MM.1S (cell line): ENCODE measurements at regions not wholly inside any gene's neighbourhood (a gene's known extent, or its start where the extent isn't known, plus 50 kb on each side); places are given as distances from the start of the nearest gene placed in this dataset.

Experiments
- DNase-seq: peaks from one replicate; pipeline ENCODE4 v3.0.0-alpha.2; 2015
- H2AFZ ChIP-seq: fragments of 300-600 bp; sonication (generic); 2 replicates; pipeline ENCODE4 v1.6.0; 2016; ENCODE audit warnings: antibody characterized with exemption, low read length
- H3F3A ChIP-seq: fragments of 300-600 bp; sonication (generic); 2 replicates; pipeline ENCODE4 v1.6.1; 2016; ENCODE audit warnings: mild to moderate bottlenecking, antibody characterized with exemption, low read length, moderate library complexity, mixed read lengths; ENCODE audit not compliant: insufficient read depth
- H3K27ac ChIP-seq: fragments of 300-600 bp; sonication (generic); 2 replicates; pipeline ENCODE4 v1.5.1; 2016; ENCODE audit warnings: mild to moderate bottlenecking, low read length
- H3K27me3 ChIP-seq: fragments of 300-600 bp; sonication (generic); replicated peaks from 2 replicates; pipeline ENCODE4 v1.6.0; 2016; ENCODE audit warnings: low read length; ENCODE audit not compliant: insufficient read depth
- H3K36me3 ChIP-seq: fragments of 300-600 bp; sonication (generic); replicated peaks from 2 replicates; pipeline ENCODE4 v1.6.1; 2016; ENCODE audit warnings: mild to moderate bottlenecking, low read length, mixed read lengths; ENCODE audit not compliant: insufficient read depth
- H3K4me1 ChIP-seq: fragments of 300-600 bp; sonication (generic); 2 replicates; pipeline ENCODE4 v1.6.1; 2016; ENCODE audit warnings: low read length, mixed read lengths
- H3K4me2 ChIP-seq: fragments of 300-600 bp; sonication (generic); 2 replicates; pipeline ENCODE4 v1.6.0; 2016; ENCODE audit warnings: low read depth, low read length
- H3K4me3 ChIP-seq: fragments of 300-600 bp; sonication (generic); 2 replicates; pipeline ENCODE4 v1.5.1; 2016; ENCODE audit warnings: low read length, mixed read lengths
- H3K79me2 ChIP-seq: fragments of 300-600 bp; sonication (generic); 2 replicates; pipeline ENCODE4 v1.6.1; 2016; ENCODE audit warnings: mixed run types, low read length, mixed read lengths
- H3K9ac ChIP-seq: fragments of 300-600 bp; sonication (generic); 2 replicates; pipeline ENCODE4 v1.6.1; 2016; ENCODE audit warnings: low read length, mixed read lengths
- H3K9me2 ChIP-seq: fragments of 300-600 bp; sonication (generic); replicated peaks from 2 replicates; pipeline ENCODE4 v1.6.1; 2016; ENCODE audit warnings: mild to moderate bottlenecking, low read length, mixed read lengths; ENCODE audit not compliant: insufficient read depth
- H3K9me3 ChIP-seq: fragments of 300-600 bp; sonication (generic); replicated peaks from 2 replicates; pipeline ENCODE4 v1.6.1; 2016; ENCODE audit warnings: mild to moderate bottlenecking, low read length, mixed read lengths; ENCODE audit not compliant: insufficient read depth
- H4K20me1 ChIP-seq: fragments of 300-600 bp; sonication (generic); 2 replicates; pipeline ENCODE4 v1.6.1; 2016; ENCODE audit warnings: mild to moderate bottlenecking, low read length, moderate library complexity, mixed read lengths; ENCODE audit not compliant: insufficient read depth
- CTCF ChIP-seq: fragments of 300-600 bp; sonication (generic); IDR thresholded peaks from 2 replicates; pipeline ENCODE4 v1.5.1; 2016; ENCODE audit warnings: antibody characterized with exemption, low read length, mixed read lengths
- EZH2 ChIP-seq: fragments of 300-600 bp; sonication (generic); optimal IDR thresholded peaks from 2 replicates; pipeline ENCODE3; 2017; ENCODE audit warnings: low read depth, mild to moderate bottlenecking, antibody characterized with exemption, low read length, mixed read lengths
- EZH2phosphoT487 ChIP-seq: fragments of 300-600 bp; sonication (generic); IDR thresholded peaks from 2 replicates; pipeline ENCODE4 v1.6.1; 2018; ENCODE audit warnings: antibody characterized with exemption, low read length

- no peak overlapping the region for H3K9ac ChIP-seq
- H3K4me2 ChIP-seq: no peak overlapping the region
- no peaks in the 10 kb centered on the region for H3K79me2 ChIP-seq
- H3K27ac ChIP-seq: no peak overlapping the region
- TF ChIP-seq EZH2phosphoT487 (no peak), CTCF (no peak), EZH2 (no peak)
- no peaks in the 10 kb centered on the region for H3K9me2 ChIP-seq
- no peaks in the 10 kb centered on the region for H3K4me1 ChIP-seq
- no peak overlapping the region for H2AFZ ChIP-seq
- no peaks in the 10 kb centered on the region for H3F3A ChIP-seq
- H4K20me1 ChIP-seq: no peaks in the 10 kb centered on the region
- no peaks in the 10 kb centered on the region for H3K27me3 ChIP-seq
- no peak overlapping the region for H3K4me3 ChIP-seq
- H3K36me3 ChIP-seq: no peaks in the 10 kb centered on the region
- H3K9me3 ChIP-seq: no peaks in the 10 kb centered on the region
- DNase-seq: no peak
Observed at GRCh38 chr13:61277586-61278276, 137.9 kb downstream of the PCDH20 start.

DNA sequence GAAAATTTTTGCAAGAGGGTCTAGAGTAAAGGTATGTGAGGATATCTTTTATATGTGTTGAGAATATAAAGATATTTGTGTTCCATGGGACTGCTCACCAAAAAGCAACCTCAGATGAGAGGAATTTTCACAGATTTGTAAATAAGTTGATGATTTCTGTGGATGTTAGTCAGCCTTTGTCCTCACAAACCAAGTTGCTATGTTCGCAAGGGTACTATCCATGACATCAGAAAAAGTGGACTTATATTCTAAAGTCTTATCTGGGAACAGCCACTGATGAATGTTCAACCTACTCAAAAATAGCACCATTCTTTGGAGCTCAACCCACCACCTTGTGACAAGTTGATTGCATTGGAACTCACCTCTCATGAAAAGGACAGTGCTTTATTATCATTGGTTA, 138.6 kb downstream of the PCDH20 start:
- H3K9me3 ChIP-seq: no peaks in the 10 kb centered on the region
- H3K4me3 ChIP-seq: no peak overlapping the region
- no peak overlapping the region for H3K27ac ChIP-seq
- H3K4me2 ChIP-seq: no peak overlapping the region
- H3F3A ChIP-seq: no peaks in the 10 kb centered on the region
- no peaks in the 10 kb centered on the region for H3K36me3 ChIP-seq
- DNase-seq: no peak
- no peak overlapping the region for H2AFZ ChIP-seq
- no peak overlapping the region for H3K9ac ChIP-seq
- TF ChIP-seq EZH2: no peak
- TF ChIP-seq CTCF: no peak
- no peak for TF ChIP-seq EZH2phosphoT487
- H4K20me1 ChIP-seq: no peaks in the 10 kb centered on the region
- H3K27me3 ChIP-seq: no peaks in the 10 kb centered on the region
- H3K9me2 ChIP-seq: no peaks in the 10 kb centered on the region
- no peaks in the 10 kb centered on the region for H3K4me1 ChIP-seq
- no peaks in the 10 kb centered on the region for H3K79me2 ChIP-seq

GRCh38 chr13:61276401-61276800, 139.2 kb downstream of the PCDH20 start:
- Histone ChIP-seq H3K27ac (no peak overlapping the region), H3K9ac (no peak overlapping the region), H3F3A (no peaks in the 10 kb centered on the region), H3K79me2 (no peaks in the 10 kb centered on the region), H3K4me2 (no peak overlapping the region), H4K20me1 (no peaks in the 10 kb centered on the region), H3K27me3 (no peaks in the 10 kb centered on the region), H3K9me2 (no peaks in the 10 kb centered on the region), H3K4me1 (no peaks in the 10 kb centered on the region), H3K4me3 (no peak overlapping the region), H3K36me3 (no peaks in the 10 kb centered on the region), H3K9me3 (no peaks in the 10 kb centered on the region), H2AFZ (no peak overlapping the region)
- TF ChIP-seq EZH2phosphoT487 (no peak), EZH2 (no peak)
- no peak for DNase-seq

- DNase-seq: no peak
Observed at GRCh38 chr13:61275736-61276135, 139.9 kb downstream of the PCDH20 start.

More at GRCh38 chr13:61275736-61276135, 139.9 kb downstream of the PCDH20 start:
- Histone ChIP-seq H3K79me2 (no peaks in the 10 kb centered on the region), H3K4me1 (no peaks in the 10 kb centered on the region), H2AFZ (no peak overlapping the region), H3K9me3 (no peaks in the 10 kb centered on the region), H3F3A (no peaks in the 10 kb centered on the region), H3K4me3 (no peak overlapping the region), H3K27ac (no peak overlapping the region), H4K20me1 (no peaks in the 10 kb centered on the region), H3K9me2 (no peaks in the 10 kb centered on the region), H3K9ac (no peak overlapping the region), H3K27me3 (no peaks in the 10 kb centered on the region), H3K36me3 (no peaks in the 10 kb centered on the region), H3K4me2 (no peak overlapping the region)
- TF ChIP-seq EZH2 (no peak), CTCF (no peak), EZH2phosphoT487 (no peak)
